ENCODE measurements at regions not wholly inside any gene's neighbourhood (a gene's known extent, or its start where the extent isn't known, plus 50 kb on each side); places are given as distances from the start of the nearest gene placed in this dataset.

DNA sequence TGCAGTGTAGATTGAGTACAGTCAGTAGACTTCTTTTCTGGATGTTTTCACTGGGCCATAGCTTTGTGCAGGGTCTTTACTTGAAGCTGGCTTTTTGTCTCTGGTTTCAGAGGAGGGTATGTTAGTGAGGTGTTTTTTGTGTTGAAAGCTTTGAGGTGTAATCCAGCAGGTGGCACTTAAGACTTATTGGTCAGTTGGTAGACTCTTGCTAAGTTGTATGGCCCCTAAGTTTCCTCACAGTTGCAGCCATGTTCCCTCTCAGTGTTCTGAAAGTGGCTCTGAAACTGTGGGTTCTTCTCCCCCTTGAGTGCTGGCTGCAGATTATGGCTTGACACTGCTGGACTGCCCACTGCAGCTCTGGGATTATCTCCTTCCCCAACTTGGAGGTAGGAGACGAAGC lies 55.7 kb upstream of the SLC44A1 start:
- TF ChIP-seq ZNF8 (CRISPR knock-in tag; IDR thresholded peaks at IDR 0.05) (no peak), GLIS3 (CRISPR knock-in tag; IDR thresholded peaks at IDR 0.05) (no peak), TCF4 (CRISPR knock-in tag; IDR thresholded peaks at IDR 0.05; ENCODE audit: borderline replicate concordance) (no peak)
- TF ChIP-seq, protein P1, sequence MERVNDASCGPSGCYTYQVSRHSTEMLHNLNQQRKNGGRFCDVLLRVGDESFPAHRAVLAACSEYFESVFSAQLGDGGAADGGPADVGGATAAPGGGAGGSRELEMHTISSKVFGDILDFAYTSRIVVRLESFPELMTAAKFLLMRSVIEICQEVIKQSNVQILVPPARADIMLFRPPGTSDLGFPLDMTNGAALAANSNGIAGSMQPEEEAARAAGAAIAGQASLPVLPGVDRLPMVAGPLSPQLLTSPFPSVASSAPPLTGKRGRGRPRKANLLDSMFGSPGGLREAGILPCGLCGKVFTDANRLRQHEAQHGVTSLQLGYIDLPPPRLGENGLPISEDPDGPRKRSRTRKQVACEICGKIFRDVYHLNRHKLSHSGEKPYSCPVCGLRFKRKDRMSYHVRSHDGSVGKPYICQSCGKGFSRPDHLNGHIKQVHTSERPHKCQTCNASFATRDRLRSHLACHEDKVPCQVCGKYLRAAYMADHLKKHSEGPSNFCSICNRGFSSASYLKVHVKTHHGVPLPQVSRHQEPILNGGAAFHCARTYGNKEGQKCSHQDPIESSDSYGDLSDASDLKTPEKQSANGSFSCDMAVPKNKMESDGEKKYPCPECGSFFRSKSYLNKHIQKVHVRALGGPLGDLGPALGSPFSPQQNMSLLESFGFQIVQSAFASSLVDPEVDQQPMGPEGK (CRISPR knock-in tag; IDR thresholded peaks at IDR 0.05; ENCODE audit: borderline replicate concordance): no peak
- ATAC-seq: no peak

- no peak for TF ChIP-seq ESRRG (CRISPR knock-in tag; IDR thresholded peaks at IDR 0.05)
- TF ChIP-seq BACH2 (CRISPR knock-in tag; IDR thresholded peaks at IDR 0.05; ENCODE audit: borderline replicate concordance): no peak
- no peak for TF ChIP-seq ARNTL (CRISPR knock-in tag; IDR thresholded peaks at IDR 0.05; ENCODE audit: borderline replicate concordance, low read depth)
- TF ChIP-seq POU6F1 (CRISPR knock-in tag; IDR thresholded peaks at IDR 0.05; ENCODE audit: borderline replicate concordance, low read depth): no peak
- TF ChIP-seq, protein P2, sequence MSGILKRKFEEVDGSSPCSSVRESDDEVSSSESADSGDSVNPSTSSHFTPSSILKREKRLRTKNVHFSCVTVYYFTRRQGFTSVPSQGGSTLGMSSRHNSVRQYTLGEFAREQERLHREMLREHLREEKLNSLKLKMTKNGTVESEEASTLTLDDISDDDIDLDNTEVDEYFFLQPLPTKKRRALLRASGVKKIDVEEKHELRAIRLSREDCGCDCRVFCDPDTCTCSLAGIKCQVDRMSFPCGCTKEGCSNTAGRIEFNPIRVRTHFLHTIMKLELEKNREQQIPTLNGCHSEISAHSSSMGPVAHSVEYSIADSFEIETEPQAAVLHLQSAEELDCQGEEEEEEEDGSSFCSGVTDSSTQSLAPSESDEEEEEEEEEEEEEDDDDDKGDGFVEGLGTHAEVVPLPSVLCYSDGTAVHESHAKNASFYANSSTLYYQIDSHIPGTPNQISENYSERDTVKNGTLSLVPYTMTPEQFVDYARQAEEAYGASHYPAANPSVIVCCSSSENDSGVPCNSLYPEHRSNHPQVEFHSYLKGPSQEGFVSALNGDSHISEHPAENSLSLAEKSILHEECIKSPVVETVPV (CRISPR knock-in tag; IDR thresholded peaks at IDR 0.05): no peak
- no peak for ATAC-seq
Observed at GRCh38 chr9:105191508-105192121, 52.8 kb upstream of the SLC44A1 start.

GRCh38 chr9:105193560-105193959 lies 50.9 kb upstream of the SLC44A1 start:
- TF ChIP-seq CSDC2 (CRISPR knock-in tag; IDR thresholded peaks at IDR 0.05): no peak
- TF ChIP-seq ZNF8 (CRISPR knock-in tag; IDR thresholded peaks at IDR 0.05): no peak
- no peak for TF ChIP-seq OSR1 (CRISPR knock-in tag; IDR thresholded peaks at IDR 0.05)
- TF ChIP-seq TCF4 (CRISPR knock-in tag; IDR thresholded peaks at IDR 0.05; ENCODE audit: borderline replicate concordance): no peak
- no peak for TF ChIP-seq ZFP30 (CRISPR knock-in tag; IDR thresholded peaks at IDR 0.05)
- no peak for TF ChIP-seq POU6F1 (CRISPR knock-in tag; IDR thresholded peaks at IDR 0.05; ENCODE audit: borderline replicate concordance, low read depth)
- no peak for TF ChIP-seq PPARA (CRISPR knock-in tag; IDR thresholded peaks at IDR 0.05; ENCODE audit: borderline replicate concordance)
- no peak for TF ChIP-seq ISL1 (CRISPR knock-in tag; IDR thresholded peaks at IDR 0.05)
- no peak for TF ChIP-seq ZFP3 (CRISPR knock-in tag; IDR thresholded peaks at IDR 0.05)
- TF ChIP-seq SNAI2 (CRISPR knock-in tag; IDR thresholded peaks at IDR 0.05): no peak
- TF ChIP-seq ESRRG (CRISPR knock-in tag; IDR thresholded peaks at IDR 0.05): no peak
- no peak for TF ChIP-seq ZC3H10 (CRISPR knock-in tag; IDR thresholded peaks at IDR 0.05)
- no peak for TF ChIP-seq GLIS3 (CRISPR knock-in tag; IDR thresholded peaks at IDR 0.05)
- TF ChIP-seq, protein P3, sequence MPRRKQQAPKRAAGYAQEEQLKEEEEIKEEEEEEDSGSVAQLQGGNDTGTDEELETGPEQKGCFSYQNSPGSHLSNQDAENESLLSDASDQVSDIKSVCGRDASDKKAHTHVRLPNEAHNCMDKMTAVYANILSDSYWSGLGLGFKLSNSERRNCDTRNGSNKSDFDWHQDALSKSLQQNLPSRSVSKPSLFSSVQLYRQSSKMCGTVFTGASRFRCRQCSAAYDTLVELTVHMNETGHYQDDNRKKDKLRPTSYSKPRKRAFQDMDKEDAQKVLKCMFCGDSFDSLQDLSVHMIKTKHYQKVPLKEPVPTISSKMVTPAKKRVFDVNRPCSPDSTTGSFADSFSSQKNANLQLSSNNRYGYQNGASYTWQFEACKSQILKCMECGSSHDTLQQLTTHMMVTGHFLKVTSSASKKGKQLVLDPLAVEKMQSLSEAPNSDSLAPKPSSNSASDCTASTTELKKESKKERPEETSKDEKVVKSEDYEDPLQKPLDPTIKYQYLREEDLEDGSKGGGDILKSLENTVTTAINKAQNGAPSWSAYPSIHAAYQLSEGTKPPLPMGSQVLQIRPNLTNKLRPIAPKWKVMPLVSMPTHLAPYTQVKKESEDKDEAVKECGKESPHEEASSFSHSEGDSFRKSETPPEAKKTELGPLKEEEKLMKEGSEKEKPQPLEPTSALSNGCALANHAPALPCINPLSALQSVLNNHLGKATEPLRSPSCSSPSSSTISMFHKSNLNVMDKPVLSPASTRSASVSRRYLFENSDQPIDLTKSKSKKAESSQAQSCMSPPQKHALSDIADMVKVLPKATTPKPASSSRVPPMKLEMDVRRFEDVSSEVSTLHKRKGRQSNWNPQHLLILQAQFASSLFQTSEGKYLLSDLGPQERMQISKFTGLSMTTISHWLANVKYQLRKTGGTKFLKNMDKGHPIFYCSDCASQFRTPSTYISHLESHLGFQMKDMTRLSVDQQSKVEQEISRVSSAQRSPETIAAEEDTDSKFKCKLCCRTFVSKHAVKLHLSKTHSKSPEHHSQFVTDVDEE (CRISPR knock-in tag; IDR thresholded peaks at IDR 0.05): no peak
- TF ChIP-seq, protein P1 (CRISPR knock-in tag; IDR thresholded peaks at IDR 0.05; ENCODE audit: borderline replicate concordance): no peak
- TF ChIP-seq TOX (CRISPR knock-in tag; IDR thresholded peaks at IDR 0.05; ENCODE audit: borderline replicate concordance): no peak
- no peak for TF ChIP-seq ARNTL (CRISPR knock-in tag; IDR thresholded peaks at IDR 0.05; ENCODE audit: borderline replicate concordance, low read depth)
- no peak for ATAC-seq
